ENCODE measurements at regions not wholly inside any gene's neighbourhood (a gene's known extent, or its start where the extent isn't known, plus 50 kb on each side); places are given as distances from the start of the nearest gene placed in this dataset.

DNA sequence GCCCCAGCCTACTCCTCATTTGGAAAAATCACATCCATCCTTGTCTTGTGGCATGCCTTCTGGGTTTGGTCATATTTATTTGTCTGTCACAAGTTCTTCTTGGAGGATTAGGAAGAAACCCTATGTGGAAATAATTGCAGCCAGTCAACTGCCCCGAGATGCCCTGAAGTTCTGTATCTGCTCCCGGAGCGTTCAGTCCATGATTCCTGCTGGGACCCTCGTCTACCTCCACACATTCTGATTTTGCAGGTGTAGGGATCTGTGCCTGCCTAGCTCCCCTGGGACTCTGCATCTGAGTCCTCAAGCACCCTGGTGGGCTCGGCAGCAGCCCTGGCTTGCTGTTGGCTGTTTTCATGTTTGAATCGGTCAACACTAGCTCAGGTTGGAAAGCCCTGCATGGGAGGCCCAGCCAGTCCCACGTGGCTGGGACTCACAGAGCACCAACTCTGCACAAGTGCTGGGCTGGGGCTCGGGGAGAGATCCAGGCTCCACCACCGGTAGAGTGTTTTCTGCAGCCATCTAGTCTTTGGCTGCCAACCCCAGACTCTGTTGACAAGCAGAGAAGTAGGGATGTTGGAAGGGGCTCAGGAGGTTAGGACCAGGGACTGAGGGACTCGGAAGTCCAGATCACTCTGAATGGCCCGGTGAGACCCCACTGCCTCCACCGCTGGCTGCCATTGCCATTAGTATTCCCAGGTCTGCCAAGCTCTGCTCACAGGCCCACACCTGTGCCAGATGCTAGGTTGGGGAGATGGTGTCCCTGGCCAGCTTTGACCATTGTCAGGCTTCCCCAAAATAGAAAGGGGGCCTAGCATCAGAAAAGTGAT lies 183.5 kb upstream of the CST7 start:
- Histone ChIP-seq H3K79me2 (ENCODE audit: low read length) (no peaks in the 10 kb centered on the region), H3K4me2 (ENCODE audit: low read depth, low read length) (no peak overlapping the region), H3K9me3 (replicated peaks; ENCODE audit: insufficient read depth, low read length) (no peaks in the 10 kb centered on the region), H3K9me2 (replicated peaks; ENCODE audit: insufficient read depth, low read length) (no peaks in the 10 kb centered on the region), H3K27me3 (replicated peaks; ENCODE audit: insufficient read depth, low read length) (no peaks in the 10 kb centered on the region), H4K20me1 (ENCODE audit: insufficient read depth, low read length) (no peaks in the 10 kb centered on the region), H3K4me1 (ENCODE audit: low read length) (no peaks in the 10 kb centered on the region), H3K27ac (ENCODE audit: low read length) (no peak overlapping the region), H3K9ac (ENCODE audit: low read length) (no peak overlapping the region), H2AFZ (ENCODE audit: low read length) (no peak overlapping the region), H3K36me3 (replicated peaks; ENCODE audit: insufficient read depth, low read length) (no peaks in the 10 kb centered on the region), H3F3A (ENCODE audit: insufficient read depth, low read length) (no peaks in the 10 kb centered on the region), H3K4me3 (ENCODE audit: low read length) (no peak overlapping the region)
- DNase-seq = no peak
- no peak for TF ChIP-seq EZH2phosphoT487 (IDR thresholded peaks at IDR 0.05; ENCODE audit: low read length)
- no peak for TF ChIP-seq EZH2 (optimal IDR thresholded peaks at IDR 0.05; ENCODE audit: low read depth, low read length)

DNA sequence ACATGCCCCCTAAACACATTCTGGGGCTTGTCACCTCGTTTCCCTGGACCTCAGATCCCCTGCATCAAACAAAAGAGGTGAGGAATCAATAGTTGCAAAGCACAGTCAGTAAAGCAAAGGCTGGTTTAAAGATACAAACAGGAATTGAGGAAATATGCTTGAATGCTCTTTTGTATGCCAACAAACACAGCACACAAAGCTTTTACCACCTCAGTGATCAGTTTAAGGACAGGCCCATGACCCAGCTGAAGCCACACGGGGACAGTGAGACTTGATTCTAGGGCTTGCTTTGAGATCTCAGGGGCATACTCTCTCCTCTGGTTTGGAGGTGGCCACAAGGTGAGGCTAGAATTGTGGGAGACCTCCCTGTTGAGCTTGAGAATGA lies 182.9 kb upstream of the CST7 start:
- no peak overlapping the region for H3K4me2 ChIP-seq (ENCODE audit: low read depth, low read length)
- H3K27ac ChIP-seq (ENCODE audit: low read length) = no peak overlapping the region
- DNase-seq = no peak
- no peak overlapping the region for H3K9ac ChIP-seq (ENCODE audit: low read length)
- H3K27me3 ChIP-seq (replicated peaks; ENCODE audit: insufficient read depth, low read length) = no peaks in the 10 kb centered on the region
- H3K4me3 ChIP-seq (ENCODE audit: low read length) = no peak overlapping the region
- no peaks in the 10 kb centered on the region for H3F3A ChIP-seq (ENCODE audit: insufficient read depth, low read length)
- H3K36me3 ChIP-seq (replicated peaks; ENCODE audit: insufficient read depth, low read length) = no peaks in the 10 kb centered on the region
- no peaks in the 10 kb centered on the region for H3K79me2 ChIP-seq (ENCODE audit: low read length)
- H3K9me2 ChIP-seq (replicated peaks; ENCODE audit: insufficient read depth, low read length) = no peaks in the 10 kb centered on the region
- TF ChIP-seq, protein P1, sequence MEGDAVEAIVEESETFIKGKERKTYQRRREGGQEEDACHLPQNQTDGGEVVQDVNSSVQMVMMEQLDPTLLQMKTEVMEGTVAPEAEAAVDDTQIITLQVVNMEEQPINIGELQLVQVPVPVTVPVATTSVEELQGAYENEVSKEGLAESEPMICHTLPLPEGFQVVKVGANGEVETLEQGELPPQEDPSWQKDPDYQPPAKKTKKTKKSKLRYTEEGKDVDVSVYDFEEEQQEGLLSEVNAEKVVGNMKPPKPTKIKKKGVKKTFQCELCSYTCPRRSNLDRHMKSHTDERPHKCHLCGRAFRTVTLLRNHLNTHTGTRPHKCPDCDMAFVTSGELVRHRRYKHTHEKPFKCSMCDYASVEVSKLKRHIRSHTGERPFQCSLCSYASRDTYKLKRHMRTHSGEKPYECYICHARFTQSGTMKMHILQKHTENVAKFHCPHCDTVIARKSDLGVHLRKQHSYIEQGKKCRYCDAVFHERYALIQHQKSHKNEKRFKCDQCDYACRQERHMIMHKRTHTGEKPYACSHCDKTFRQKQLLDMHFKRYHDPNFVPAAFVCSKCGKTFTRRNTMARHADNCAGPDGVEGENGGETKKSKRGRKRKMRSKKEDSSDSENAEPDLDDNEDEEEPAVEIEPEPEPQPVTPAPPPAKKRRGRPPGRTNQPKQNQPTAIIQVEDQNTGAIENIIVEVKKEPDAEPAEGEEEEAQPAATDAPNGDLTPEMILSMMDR (IDR thresholded peaks at IDR 0.05; ENCODE audit: low read length) = no peak
- no peak for TF ChIP-seq EZH2 (optimal IDR thresholded peaks at IDR 0.05; ENCODE audit: low read depth, low read length)
- TF ChIP-seq EZH2phosphoT487 (IDR thresholded peaks at IDR 0.05; ENCODE audit: low read length) = no peak
- H3K9me3 ChIP-seq (replicated peaks; ENCODE audit: insufficient read depth, low read length) = no peaks in the 10 kb centered on the region
- no peak overlapping the region for H2AFZ ChIP-seq (ENCODE audit: low read length)
- no peaks in the 10 kb centered on the region for H3K4me1 ChIP-seq (ENCODE audit: low read length)
- no peaks in the 10 kb centered on the region for H4K20me1 ChIP-seq (ENCODE audit: insufficient read depth, low read length)

DNA sequence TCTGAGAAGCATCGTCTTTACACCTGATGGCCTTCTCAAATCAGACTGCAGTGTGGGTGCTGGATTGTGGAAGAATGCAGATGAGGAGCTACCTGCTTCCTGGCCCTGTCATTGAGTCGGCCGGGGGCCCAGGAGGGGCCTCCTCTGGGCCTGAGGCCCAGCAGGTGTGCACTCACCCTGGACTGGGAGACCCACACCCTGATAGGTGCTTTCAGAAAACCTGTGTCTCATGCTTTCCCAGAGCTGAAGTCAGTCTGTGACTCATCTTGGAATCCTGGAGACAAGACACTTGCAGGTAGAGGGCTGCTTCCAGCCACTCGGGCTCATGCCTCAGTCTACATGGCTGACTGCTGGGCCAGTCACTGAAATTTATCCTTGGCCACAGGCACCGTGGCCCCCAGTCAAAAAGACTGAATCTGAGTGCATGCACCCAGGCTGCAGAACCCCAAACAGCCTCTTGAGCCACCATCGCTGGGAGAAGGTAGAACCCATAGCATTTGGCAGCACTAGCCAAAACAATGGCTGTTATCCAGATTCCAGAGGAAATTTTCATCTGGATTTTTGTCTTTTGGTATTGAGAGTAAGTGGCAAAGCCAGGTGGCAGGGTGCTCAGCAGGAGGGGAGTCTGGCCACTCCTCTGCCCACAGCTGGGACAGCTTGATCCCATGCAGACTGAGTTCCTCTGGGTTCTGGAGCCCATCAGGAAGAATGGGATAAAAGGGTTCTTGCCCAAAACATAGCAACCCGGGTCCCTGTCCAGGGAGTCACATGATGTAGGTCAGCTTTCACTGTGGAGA lies 182.0 kb upstream of the CST7 start:
- no peak overlapping the region for H3K27ac ChIP-seq (ENCODE audit: low read length)
- H3K4me2 ChIP-seq (ENCODE audit: low read depth, low read length) = no peak overlapping the region
- no peak for DNase-seq
- no peaks in the 10 kb centered on the region for H3K9me2 ChIP-seq (replicated peaks; ENCODE audit: insufficient read depth, low read length)
- H2AFZ ChIP-seq (ENCODE audit: low read length) = no peak overlapping the region
- no peaks in the 10 kb centered on the region for H3K36me3 ChIP-seq (replicated peaks; ENCODE audit: insufficient read depth, low read length)
- no peaks in the 10 kb centered on the region for H4K20me1 ChIP-seq (ENCODE audit: insufficient read depth, low read length)
- no peaks in the 10 kb centered on the region for H3F3A ChIP-seq (ENCODE audit: insufficient read depth, low read length)
- H3K9me3 ChIP-seq (replicated peaks; ENCODE audit: insufficient read depth, low read length) = no peaks in the 10 kb centered on the region
- H3K27me3 ChIP-seq (replicated peaks; ENCODE audit: insufficient read depth, low read length) = no peaks in the 10 kb centered on the region
- no peak overlapping the region for H3K9ac ChIP-seq (ENCODE audit: low read length)
- H3K79me2 ChIP-seq (ENCODE audit: low read length) = no peaks in the 10 kb centered on the region
- H3K4me3 ChIP-seq (ENCODE audit: low read length) = no peak overlapping the region
- TF ChIP-seq, protein P1 (IDR thresholded peaks at IDR 0.05; ENCODE audit: low read length) = no peak
- TF ChIP-seq EZH2 (optimal IDR thresholded peaks at IDR 0.05; ENCODE audit: low read depth, low read length) (no peak), EZH2phosphoT487 (IDR thresholded peaks at IDR 0.05; ENCODE audit: low read length) (no peak)
- H3K4me1 ChIP-seq (ENCODE audit: low read length) = no peaks in the 10 kb centered on the region
